Smooth muscle cell (in vitro differentiated cells): ENCODE measurements at regions not wholly inside any gene's neighbourhood (a gene's known extent, or its start where the extent isn't known, plus 50 kb on each side); places are given as distances from the start of the nearest gene placed in this dataset.

ENCODE experiments used
- DNase-seq: peaks from one replicate; lab custom pipeline; 2025; ENCODE audit not compliant: unreplicated experiment; lab: John Stamatoyannopoulos, UW
- H2AFZ ChIP-seq: fragments of 200-600 bp; sonication (generic); 2 replicates; pipeline ENCODE4 v1.6.0; 2016; ENCODE audit warnings: antibody characterized with exemption, low read depth, mild to moderate bottlenecking
- H3F3A ChIP-seq: fragments of 200-600 bp; sonication (generic); 2 replicates; pipeline ENCODE4 v1.6.0; 2017; ENCODE audit warnings: antibody characterized with exemption, low read depth
- H3K27ac ChIP-seq: fragments of 200-600 bp; sonication (generic); 2 replicates; pipeline ENCODE4 v1.5.1; 2016; ENCODE audit warnings: low read depth, mild to moderate bottlenecking
- H3K27me3 ChIP-seq: fragments of 200-600 bp; sonication (generic); 2 replicates; pipeline ENCODE4 v1.6.1; 2016; ENCODE audit warnings: low read depth, mild to moderate bottlenecking
- H3K36me3 ChIP-seq: fragments of 200-600 bp; sonication (generic); 2 replicates; pipeline ENCODE4 v1.5.1; 2016; ENCODE audit warnings: low read depth
- H3K4me1 ChIP-seq: fragments of 200-600 bp; sonication (generic); 2 replicates; pipeline ENCODE4 v1.5.1; 2016; ENCODE audit warnings: low read depth
- H3K4me2 ChIP-seq: fragments of 200-600 bp; sonication (generic); 2 replicates; pipeline ENCODE4 v1.6.0; 2016; ENCODE audit warnings: mild to moderate bottlenecking
- H3K4me3 ChIP-seq: fragments of 200-600 bp; sonication (generic); 2 replicates; pipeline ENCODE4 v1.5.1; 2016; ENCODE audit warnings: mild to moderate bottlenecking
- H3K79me2 ChIP-seq: fragments of 200-600 bp; sonication (generic); 2 replicates; pipeline ENCODE4 v1.6.0; 2016; ENCODE audit warnings: low read depth, mild to moderate bottlenecking
- H3K9ac ChIP-seq: fragments of 200-600 bp; sonication (generic); 2 replicates; pipeline ENCODE4 v1.6.0; 2016; ENCODE audit warnings: low read depth
- H3K9me3 ChIP-seq: fragments of 200-600 bp; sonication (generic); replicated peaks from 2 replicates; pipeline ENCODE4 v1.5.1; 2016; ENCODE audit warnings: low read depth
- H4K20me1 ChIP-seq: fragments of 200-600 bp; sonication (generic); 2 replicates; pipeline ENCODE4 v1.6.0; 2016; ENCODE audit warnings: low read depth
- CTCF ChIP-seq: fragments of 200-600 bp; sonication (generic); IDR thresholded peaks from 2 replicates; pipeline ENCODE4 v1.5.1; 2017; ENCODE audit warnings: borderline replicate concordance, mild to moderate bottlenecking, antibody characterized with exemption; ENCODE audit not compliant: insufficient read depth, poor library complexity, severe bottlenecking
- WGBS: methylation state at CpG from one replicate; pipeline ENCODE4 v1.1.7; 2016; ENCODE audit warnings: low lambda C conversion rate; 5-methylcytosine and 5-hydroxymethylcytosine counted together

- Histone ChIP-seq H4K20me1 (no peaks in the 10 kb centered on the region), H3K9me3 (no peaks in the 10 kb centered on the region), H3K27me3 (no peaks in the 10 kb centered on the region), H3K36me3 (no peaks in the 10 kb centered on the region), H3K4me2 (no peak overlapping the region), H3F3A (no peaks in the 10 kb centered on the region), H3K9ac (no peak overlapping the region), H3K27ac (no peak overlapping the region), H2AFZ (no peak overlapping the region), H3K4me3 (no peak overlapping the region), H3K79me2 (no peaks in the 10 kb centered on the region), H3K4me1 (no peaks in the 10 kb centered on the region)
- WGBS, result 86% methylated on average over 6 of the region's 6 CpGs
- DNase-seq, result no peak
- no peak for TF ChIP-seq CTCF
Measured at GRCh38 chr7:11221984-11222383, 248.3 kb downstream of the PHF14 start.

- no peaks in the 10 kb centered on the region for H3K4me1 ChIP-seq
- no peaks in the 10 kb centered on the region for H3K9me3 ChIP-seq
- no peak overlapping the region for H3K4me2 ChIP-seq
- TF ChIP-seq CTCF, result no peak
- H3K27me3 ChIP-seq, result no peaks in the 10 kb centered on the region
- no peaks in the 10 kb centered on the region for H4K20me1 ChIP-seq
- H3K4me3 ChIP-seq, result no peak overlapping the region
- H3K27ac ChIP-seq, result no peak overlapping the region
- no peak overlapping the region for H3K9ac ChIP-seq
- H2AFZ ChIP-seq, result no peak overlapping the region
- no peaks in the 10 kb centered on the region for H3K79me2 ChIP-seq
- H3K36me3 ChIP-seq, result no peaks in the 10 kb centered on the region
- DNase-seq, result no peak
- H3F3A ChIP-seq, result no peaks in the 10 kb centered on the region
Measured at GRCh38 chr7:11224535-11224934, 250.9 kb downstream of the PHF14 start.

GRCh38 chr7:11228515-11228914 lies 254.8 kb downstream of the PHF14 start:
- Histone ChIP-seq H3K36me3 (no peaks in the 10 kb centered on the region), H3K27ac (no peak overlapping the region), H4K20me1 (no peaks in the 10 kb centered on the region), H3K9me3 (no peaks in the 10 kb centered on the region), H3K4me1 (no peaks in the 10 kb centered on the region), H3K27me3 (no peaks in the 10 kb centered on the region), H3F3A (no peaks in the 10 kb centered on the region), H3K4me2 (no peak overlapping the region), H3K79me2 (no peaks in the 10 kb centered on the region), H3K9ac (no peak overlapping the region), H2AFZ (no peak overlapping the region), H3K4me3 (no peak overlapping the region)
- no peak for DNase-seq
- 64% methylated on average over 2 of the region's 2 CpGs for WGBS
- TF ChIP-seq CTCF, result no peak

GRCh38 chr7:11231190-11231589 lies 257.5 kb downstream of the PHF14 start:
- Histone ChIP-seq H3K27ac (no peak overlapping the region), H2AFZ (no peak overlapping the region), H3K9ac (no peak overlapping the region), H3K4me2 (no peak overlapping the region), H3F3A (no peaks in the 10 kb centered on the region), H3K27me3 (no peaks in the 10 kb centered on the region), H3K36me3 (no peaks in the 10 kb centered on the region), H3K4me3 (no peak overlapping the region), H4K20me1 (no peaks in the 10 kb centered on the region), H3K4me1 (no peaks in the 10 kb centered on the region), H3K79me2 (no peaks in the 10 kb centered on the region), H3K9me3 (no peaks in the 10 kb centered on the region)
- DNase-seq, result no peak
- TF ChIP-seq CTCF, result no peak
- WGBS, result 91% methylated on average over 1 of the region's 1 CpG
